NCI-H2029 treated with DMSO at 0.1 percent for 48 hours (cell line): ENCODE measurements at regions not wholly inside any gene's neighbourhood (a gene's known extent, or its start where the extent isn't known, plus 50 kb on each side); places are given as distances from the start of the nearest gene placed in this dataset.
"Not testable (repeated sequence)": the region's sequence is repeated elsewhere in the genome, so short reads cannot be mapped to it uniquely, and the experiment has no call there.

Source experiments
- DNase-seq: peaks from one replicate; lab custom pipeline; 2025; lab: John Stamatoyannopoulos, UW

DNA sequence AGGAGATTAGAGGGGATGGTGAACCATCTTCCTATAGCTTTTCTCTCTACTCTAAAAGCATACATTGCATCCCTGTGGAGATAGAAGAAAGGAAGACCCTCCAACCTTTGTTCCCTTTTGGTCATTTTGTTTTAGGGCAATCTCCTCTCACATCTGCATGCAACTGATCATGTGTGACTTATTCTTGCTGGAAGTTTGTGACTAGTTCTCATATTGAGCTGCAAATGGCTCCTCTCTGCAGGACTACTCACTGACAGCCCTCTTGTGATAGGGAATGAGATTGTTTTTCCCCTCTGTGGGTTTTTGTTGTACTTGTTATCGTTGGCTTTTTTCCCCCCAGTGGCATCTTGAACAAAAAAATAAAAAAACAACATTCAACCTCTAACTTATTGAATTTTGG lies 416.0 kb upstream of the CNTNAP5 start:
- DNase-seq = no peak

DNA sequence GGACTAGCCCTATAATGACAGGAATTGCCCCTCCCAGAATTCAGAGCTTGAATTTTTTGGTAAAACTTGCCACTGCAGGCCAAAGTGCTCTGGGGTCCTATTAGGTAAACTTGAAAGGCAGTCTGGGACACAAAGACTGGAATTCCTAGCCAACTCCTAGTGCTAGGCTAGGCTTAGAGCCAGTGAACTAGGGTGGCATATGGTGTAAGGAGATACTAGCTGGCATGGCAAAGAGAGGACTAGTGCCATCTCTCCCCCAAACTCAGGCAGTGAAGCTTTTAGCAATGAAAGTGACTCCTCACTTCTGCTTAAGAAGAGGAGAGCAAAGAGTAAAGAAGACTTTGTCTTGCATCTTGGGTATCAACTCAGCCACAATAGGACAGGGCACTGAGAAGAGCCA lies 410.5 kb upstream of the CNTNAP5 start:
- no peak for DNase-seq

DNA sequence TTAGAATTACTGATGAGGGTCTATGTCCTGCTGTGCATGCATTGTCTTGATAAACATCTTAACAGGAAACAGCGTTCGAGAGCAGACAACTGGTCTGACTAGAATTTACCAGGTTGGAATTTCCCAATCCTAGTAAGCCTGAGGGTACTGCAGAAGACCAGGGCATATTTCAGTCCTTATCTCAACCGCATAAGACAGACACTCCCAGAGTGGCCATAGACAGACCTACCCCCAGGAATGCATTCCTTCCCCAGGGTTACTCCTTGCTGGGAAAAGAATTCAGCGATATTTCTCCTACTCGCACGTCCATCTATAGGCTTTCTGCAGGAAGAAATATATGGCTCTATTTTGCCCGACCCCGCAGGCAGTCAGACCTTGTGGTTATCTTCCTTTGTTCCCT lies 406.4 kb upstream of the CNTNAP5 start:
- not testable (repeated sequence) for DNase-seq

DNA sequence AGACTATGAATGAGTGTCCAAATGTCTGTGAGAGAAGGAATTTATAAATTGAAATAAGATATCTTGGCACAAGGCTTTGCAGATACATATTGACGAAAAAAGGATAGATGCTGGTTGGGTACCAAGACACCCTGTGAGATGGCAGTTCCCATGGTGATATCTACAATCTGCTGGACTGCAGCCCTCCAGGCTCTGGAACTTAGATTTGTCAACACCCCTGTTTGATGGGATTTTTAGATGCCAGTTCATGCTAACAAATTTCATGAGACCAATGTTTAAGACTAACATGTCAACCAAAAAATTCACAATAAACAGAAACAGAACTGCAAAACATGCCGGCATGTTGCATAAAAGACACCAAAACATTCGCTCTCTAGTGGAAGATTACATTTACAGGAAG lies 400.3 kb upstream of the CNTNAP5 start:
- DNase-seq = no peak

DNA sequence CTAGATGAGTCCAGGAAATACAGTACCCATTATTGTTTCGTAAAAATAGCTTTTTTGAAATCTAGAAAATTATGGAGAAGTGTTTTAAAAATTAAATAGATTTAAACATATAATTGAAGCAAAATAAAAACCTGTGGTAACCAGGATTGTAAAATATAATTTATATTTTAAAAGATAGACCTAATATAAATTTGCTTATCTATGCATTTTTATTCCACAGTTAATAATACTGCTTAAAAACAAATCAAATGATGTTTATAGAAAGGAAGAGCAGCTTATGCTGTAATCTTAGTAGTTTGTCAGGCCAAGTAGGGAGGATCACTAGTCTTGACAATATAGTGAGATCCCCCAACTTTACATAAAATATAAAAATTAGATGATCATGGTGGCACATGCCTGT lies 388.9 kb upstream of the CNTNAP5 start:
- DNase-seq = no peak

DNA sequence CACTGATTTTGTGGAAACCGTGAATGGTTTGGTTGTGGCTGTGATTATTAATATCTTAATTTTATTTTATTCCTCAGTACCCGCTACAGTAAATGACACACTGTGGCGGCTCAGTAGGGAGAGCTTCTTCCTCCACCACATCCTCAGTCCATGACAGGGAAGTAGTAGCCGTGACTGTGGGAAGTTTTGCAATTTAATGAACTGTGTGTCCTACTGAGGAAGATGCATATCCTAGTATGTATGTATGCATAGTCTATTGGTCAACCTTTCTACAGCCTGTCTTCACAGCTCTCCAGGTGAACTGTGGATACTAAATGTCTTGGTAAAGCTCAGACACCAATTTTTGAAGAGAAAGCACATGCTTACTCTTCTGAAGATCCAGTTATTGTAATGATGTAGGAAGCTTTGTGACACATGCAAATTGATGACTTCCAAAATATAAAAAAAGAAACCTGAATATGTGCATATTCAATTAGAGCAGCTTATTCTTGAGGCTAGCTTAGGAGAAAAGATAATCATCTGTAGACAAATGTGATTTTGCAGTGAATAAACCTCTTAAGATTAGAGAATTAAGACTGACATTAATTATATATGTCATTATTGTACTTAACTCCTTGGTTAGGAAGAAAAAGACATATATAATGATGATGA lies 384.3 kb upstream of the CNTNAP5 start:
- no peak for DNase-seq

DNA sequence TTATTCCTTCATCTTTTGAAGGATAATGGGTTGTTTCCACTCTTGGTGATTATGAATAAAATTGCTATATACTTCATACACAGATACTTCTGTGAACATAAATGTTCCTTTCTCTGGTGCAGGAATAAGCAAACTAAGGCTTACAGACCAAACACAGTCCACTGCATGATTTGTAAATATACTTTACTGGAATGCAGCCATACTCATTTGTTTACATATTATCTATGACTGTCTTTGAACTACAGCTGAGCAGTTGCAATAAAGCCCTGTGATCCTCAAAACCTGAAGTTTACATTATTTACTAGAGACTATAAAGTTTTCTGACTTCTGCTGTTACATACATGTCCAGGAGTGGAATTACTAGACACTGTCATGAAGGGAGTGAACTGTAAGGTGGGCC lies 381.0 kb upstream of the CNTNAP5 start:
- no peak for DNase-seq

DNA sequence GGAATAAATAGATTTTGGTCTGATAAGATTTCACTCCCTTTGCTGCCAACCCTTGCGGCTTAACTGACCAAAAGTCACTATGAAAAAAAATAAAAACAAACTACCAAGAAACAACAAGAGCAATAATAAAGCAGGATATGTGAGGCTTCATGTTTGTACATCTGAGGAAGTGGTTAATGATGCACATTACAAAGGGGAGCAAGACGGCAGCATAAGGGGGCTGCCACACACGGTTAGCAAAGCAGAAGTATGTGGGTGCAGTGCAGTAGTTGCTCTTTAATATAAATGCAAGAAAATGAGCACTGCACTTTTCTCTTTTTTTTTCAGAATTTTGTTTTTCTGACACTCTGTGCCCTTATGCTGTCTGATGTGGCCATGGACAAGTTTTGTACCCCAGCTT lies 377.1 kb upstream of the CNTNAP5 start:
- DNase-seq = no peak

DNA sequence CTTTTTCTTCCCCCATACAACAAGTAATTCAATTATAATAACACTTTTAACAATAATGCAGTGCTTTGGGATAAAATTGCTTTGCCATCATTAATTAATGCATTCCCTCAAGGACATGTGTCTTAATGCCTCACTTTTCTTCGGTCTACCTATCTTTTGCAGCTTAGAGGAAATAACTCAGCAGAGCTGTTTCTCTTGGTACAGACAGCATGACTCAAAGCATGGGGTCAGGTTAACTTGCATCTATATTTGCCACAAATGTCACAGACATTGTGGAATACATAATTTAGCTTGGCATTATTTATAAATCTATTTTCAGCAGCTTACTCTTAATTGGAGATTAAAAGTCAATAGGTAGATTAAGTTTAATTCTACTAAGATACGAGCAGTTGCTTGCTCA lies 376.1 kb upstream of the CNTNAP5 start:
- DNase-seq = no peak

DNA sequence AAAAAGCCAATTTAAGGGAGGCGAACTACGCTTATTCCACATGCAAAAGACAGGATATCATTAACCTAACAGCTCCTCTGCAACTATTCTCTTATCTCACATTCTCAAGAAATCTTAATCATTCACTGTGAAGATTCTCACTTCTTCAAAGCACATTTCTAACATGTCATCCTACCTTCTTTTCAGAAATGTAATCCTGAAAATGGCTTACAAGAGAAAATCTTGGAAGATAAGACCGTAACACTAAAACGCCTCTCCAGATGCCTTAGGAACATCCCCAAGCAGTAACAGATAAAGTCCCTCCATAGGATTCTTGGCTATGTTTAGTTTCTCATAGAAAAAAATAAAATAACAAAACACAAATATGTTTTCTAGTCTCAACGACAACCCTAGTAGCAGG lies 373.9 kb upstream of the CNTNAP5 start:
- DNase-seq = no peak

DNA sequence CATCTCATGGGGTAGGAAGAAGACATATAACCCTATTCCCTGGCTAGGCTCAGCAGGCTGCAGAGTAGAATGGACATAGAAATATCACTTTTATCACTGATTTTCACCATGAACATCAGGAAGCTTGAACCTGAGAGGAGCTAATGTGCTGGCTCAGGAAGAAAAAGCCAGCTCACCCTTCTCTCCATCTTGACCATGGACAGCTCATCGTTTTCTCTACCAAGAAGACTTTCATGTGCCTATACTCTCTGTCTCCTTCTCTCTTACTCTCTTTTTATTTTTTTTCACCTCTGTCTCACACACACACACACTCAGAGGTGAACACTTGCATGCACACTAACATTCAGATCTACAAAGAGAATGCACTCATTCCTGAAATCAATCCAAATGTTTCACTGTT lies 372.8 kb upstream of the CNTNAP5 start:
- no peak for DNase-seq

DNA sequence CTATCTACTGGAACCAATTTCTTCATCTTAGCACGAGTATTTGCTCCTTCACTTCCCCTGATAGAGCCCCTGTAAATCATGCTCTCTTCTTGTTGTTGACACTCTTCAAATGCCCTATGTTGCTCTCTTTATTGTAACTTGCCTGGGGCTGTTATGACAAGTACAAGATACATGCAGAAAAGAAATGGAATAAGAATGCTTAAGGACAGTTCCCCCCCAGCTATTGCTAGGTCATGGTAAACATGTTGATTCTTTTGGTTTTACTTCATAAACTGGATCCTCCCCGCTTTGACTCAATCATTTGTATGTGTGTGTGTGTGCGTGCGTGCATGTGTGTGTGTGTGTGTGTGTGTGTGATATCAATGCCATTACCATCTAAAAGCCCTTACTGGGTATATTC lies 368.5 kb upstream of the CNTNAP5 start:
- DNase-seq = no peak

DNA sequence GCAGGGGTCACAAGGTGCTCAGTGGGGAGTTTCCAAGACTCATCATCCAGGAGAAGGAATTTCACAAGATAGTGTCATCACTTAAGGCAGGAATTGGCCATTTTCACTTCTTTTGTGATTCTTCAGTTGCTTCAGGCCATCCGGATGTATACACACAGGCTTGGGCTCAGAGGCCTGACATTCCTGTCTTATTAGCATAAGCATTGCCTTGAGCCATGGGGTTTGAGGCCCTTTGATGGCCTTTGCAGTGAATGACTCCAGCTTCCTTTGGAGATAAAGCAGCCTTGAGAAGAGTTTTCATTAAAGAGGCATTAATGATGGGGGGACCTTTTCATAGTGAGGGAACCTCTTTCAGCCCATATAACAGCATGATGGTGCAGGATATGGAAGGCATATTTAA lies 366.0 kb upstream of the CNTNAP5 start:
- DNase-seq = no peak

DNA sequence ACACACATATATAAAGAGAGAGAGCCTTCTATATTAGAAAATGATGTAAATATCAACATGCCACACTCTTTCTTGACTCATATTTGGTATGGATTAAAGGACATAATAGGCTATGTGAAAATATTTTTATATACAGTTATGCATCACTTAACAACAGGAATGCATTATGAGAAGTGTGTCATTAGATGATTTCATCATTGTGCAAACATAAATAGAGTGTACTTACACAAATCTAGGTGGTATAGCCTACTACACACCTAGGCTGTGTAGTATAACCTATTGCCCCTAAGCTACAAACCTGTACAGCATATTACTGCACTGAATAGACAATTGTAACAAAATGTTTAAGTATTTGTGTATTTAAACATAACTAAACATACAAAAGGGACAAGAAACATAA lies 354.8 kb upstream of the CNTNAP5 start:
- no peak for DNase-seq

DNA sequence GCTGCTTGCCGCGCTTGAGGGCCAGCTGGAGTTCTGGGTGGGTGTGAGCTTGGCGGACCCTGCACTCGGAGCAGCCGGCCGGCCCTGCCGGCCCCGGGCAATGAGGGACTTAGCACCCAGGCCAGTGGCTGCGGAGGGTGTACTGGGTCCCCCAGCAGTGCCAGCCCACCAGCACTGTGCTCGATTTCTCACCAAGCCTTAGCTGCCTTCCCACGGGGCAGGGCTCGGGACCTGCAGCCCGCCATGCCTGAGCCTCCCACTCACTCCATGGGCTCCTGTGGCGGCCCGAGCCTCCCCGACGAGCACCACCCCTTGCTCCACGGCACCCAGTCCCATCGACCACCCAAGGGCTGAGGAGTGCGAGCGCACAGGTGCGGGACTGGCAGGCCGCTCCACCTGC lies 341.3 kb upstream of the CNTNAP5 start:
- DNase-seq = not testable (repeated sequence)

DNA sequence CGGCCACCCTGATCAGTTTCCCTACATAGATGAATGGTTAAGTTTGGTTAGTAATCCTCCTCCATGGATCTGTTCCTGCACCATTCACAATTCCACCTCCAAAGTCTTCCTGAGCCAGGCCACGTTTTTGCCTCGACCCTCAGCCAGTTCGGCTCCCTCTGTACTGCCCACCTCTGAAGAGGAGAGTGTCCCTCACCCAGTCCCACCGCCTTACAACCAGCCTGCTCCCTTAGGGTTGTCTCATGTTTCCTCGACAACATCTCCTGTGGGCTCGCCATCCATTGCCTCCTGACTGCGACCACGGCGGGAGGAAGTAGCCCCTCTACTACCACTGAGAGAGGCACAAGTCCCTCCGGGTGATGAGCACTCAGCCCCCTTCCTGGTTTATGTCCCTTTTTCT lies 338.0 kb upstream of the CNTNAP5 start:
- DNase-seq = no peak

DNA sequence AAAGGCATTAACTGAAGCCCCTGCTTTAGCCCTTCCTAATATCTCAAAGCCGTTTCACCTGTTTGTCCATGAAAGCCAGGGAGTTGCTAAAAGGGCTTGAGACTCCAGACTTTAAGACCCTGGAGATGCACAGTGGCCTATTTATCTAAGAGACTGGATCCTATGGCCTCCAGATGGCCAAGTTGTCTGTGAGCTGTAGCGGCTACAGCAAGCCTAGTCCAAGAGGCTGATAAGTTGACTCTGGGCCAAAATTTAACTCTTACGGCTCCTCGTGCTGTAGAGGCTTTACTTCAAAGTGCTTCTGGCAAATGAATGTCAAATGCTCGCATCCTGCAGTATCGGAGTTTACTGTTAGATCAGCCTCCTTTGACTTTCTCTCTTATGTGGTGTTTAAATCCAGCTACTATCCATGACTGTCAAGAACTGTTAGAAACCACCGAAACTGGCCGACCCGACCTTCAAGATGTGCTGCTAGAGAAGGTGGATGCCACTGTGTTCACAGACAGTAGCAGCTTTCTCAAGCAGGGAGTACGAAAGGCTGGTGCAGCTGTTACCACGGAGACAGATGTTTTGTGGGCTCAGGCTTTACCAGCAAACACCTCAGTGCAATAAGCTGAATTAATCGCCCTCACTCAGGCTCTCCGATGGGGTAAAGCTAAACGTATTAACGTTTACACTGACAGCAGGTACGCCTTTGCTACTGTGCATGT lies 336.7 kb upstream of the CNTNAP5 start:
- no peak for DNase-seq

DNA sequence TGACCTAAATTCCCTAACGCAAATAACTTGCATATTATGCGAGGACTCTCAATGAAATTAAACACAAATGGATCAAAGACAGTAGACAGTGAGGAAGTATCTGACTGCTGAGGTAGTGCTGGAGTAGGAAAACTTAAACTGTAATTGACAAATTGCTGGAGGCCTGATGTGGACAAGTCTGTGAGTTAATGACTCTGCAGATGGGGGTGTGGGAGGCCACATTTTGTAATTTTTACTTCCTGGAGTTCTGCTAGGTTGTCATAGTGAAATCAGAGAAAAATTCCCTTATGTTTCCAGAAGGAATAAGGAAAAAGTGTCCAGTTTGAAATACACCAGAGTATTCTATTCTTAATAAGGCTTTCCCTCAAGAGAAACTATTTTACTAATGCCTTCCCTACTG lies 333.0 kb upstream of the CNTNAP5 start:
- no peak for DNase-seq

DNA sequence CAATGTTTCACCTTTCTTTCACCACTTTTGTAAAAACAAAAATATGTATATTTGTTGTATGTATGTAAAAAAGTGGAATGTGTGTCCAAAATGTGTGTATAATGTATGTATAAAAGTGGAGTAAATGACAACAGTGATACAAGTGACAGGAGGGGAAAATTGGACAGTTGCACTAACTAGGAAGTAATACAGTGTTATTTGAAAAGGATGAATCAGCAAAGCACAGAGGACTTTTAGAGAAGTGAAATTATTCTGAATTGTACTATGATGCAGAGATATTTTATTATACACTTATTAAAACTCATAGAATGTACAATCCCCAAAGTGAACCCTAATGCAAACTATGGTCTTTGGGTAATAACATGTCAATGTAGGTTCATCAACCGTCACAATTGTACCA lies 331.3 kb upstream of the CNTNAP5 start:
- no peak for DNase-seq

DNA sequence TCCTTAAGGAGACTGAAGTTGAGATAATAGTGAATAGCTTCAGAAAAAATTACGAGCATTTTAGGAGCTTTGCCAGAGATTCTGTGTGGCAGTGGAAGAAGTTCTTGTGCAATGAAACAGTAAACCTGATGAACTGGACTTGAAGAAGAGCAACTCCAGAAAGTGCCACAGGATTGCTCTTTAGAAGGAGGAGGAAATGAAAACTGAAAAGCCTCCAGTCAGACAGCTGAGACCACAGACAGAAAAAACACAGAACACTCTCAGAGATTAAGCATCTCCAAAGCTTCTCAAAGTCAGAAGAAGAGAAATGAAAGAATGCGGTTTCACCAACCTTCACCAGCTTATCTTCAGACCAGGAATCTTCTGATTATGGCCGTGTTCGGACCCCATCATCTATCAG lies 329.7 kb upstream of the CNTNAP5 start:
- no peak for DNase-seq

DNA sequence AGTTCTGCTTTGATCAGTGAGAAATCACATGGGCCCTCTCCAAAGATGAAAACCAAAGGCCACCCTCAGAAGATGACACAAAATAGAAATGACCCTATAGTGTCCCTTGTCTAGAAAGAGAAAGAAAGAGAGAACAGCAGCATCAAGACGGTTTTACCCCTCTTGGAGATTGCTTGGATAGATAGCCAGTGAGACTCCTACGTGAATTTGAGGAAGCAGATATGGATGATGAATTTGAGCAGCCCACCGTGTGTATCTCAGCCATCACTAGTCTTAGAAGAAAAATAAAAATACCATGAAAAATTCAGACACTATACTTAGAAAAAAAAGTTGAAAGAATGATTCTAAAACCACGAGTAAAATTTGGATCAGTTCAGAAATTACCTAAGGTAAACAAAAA lies 329.1 kb upstream of the CNTNAP5 start:
- no peak for DNase-seq

DNA sequence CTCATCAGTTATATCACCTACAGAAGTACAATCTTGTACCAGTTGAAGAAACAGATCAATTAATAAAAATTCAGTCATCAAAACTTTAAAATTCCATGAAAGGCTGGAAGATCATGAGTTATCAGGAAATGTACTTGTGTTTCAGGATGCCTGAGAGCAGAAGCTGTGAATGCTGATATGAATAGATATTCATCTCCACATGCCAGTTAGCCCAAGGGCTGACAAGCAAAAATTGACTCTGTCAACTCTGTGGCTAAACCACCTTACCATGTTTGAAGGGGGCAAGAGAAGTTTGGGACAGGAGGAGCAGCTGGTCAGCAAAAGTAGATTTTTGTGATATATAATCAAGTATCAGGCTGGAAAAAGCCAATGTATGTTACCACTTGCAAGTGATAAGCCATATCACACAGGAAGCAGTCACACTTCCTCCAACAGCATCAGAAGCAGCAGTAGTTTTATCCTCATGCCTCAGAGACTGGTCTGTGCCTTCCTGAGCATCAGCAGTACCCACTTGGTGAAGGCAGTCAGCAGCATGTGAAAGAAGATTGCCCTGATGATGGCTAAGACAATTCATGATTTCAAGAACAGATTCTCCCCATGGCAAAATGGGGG lies 328.2 kb upstream of the CNTNAP5 start:
- DNase-seq = no peak

DNA sequence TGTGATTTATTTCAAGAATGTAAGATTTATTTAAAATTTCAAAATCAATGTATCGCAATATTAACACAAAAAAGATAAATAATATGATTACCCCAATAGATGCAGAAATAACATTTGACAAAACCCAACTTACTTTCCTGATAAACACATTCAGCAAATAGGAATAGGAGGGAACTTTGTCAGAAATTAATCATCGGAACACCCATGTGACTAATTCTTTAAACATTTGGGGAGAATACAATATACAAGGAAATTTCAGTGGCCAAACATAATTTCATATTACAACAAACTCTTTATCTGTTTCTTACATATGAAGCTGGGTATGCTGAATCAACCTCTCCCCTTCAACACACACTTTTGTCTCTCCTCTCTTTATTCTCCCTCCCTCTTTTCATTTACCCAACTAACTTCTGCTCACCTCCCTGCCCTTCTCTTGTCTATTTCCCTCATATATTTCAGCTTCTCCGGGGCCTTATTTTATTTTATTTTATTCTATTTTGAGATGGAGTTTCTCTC lies 309.6 kb upstream of the CNTNAP5 start:
- no peak for DNase-seq
